ENCODE measurements at regions not wholly inside any gene's neighbourhood (a gene's known extent, or its start where the extent isn't known, plus 50 kb on each side); places are given as distances from the start of the nearest gene placed in this dataset.

DNA sequence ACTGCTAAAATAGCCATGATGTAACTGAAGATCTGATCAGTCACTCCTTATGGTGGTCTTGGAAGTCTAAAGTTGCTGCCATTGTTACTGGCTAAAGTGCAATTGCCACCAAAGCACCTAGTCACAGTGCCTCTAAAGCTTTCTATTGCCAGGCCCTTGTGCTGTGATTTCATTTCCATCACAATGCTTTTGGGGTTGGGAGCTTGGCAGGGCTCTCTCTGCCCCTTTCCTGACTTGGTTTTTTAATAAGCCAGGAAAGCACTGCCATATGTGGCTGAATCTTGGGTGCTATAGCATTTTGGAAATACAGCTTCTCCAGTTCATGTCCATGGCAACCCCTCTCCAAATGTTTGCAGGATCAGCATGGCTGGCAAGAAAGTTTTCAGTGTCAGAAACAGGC, 1712.4 kb upstream of the TENM3 start:
- Histone ChIP-seq H3K27me3 (no peaks in the 10 kb centered on the region), H3K27ac (no peak overlapping the region), H3K4me3 (ENCODE audit: low read depth in 1 of 2, low read length in 1 of 2) (no peak overlapping the region), H3K9me3 (no peaks in the 10 kb centered on the region), H3K36me3 (no peaks in the 10 kb centered on the region), H3K4me1 (ENCODE audit: control insufficient read depth in 1 of 2, insufficient read depth in 1 of 2, low read depth in 1 of 2, low read length in 1 of 2) (no peaks in the 10 kb centered on the region)
- TF ChIP-seq, protein P1, sequence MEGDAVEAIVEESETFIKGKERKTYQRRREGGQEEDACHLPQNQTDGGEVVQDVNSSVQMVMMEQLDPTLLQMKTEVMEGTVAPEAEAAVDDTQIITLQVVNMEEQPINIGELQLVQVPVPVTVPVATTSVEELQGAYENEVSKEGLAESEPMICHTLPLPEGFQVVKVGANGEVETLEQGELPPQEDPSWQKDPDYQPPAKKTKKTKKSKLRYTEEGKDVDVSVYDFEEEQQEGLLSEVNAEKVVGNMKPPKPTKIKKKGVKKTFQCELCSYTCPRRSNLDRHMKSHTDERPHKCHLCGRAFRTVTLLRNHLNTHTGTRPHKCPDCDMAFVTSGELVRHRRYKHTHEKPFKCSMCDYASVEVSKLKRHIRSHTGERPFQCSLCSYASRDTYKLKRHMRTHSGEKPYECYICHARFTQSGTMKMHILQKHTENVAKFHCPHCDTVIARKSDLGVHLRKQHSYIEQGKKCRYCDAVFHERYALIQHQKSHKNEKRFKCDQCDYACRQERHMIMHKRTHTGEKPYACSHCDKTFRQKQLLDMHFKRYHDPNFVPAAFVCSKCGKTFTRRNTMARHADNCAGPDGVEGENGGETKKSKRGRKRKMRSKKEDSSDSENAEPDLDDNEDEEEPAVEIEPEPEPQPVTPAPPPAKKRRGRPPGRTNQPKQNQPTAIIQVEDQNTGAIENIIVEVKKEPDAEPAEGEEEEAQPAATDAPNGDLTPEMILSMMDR (IDR thresholded peaks at IDR 0.05): no peak

- TF ChIP-seq, protein P1 (IDR thresholded peaks at IDR 0.05): no peak
- Histone ChIP-seq H3K4me1 (ENCODE audit: control insufficient read depth in 1 of 2, insufficient read depth in 1 of 2, low read depth in 1 of 2, low read length in 1 of 2) (no peaks in the 10 kb centered on the region), H3K36me3 (no peaks in the 10 kb centered on the region), H3K27ac (no peak overlapping the region), H3K9me3 (no peaks in the 10 kb centered on the region), H3K27me3 (no peaks in the 10 kb centered on the region), H3K4me3 (ENCODE audit: low read depth in 1 of 2, low read length in 1 of 2) (no peak overlapping the region)
Measured at GRCh38 chr4:180532691-180533090, 1710.5 kb upstream of the TENM3 start.

- no peaks in the 10 kb centered on the region for H3K9me3 ChIP-seq
- no peaks in the 10 kb centered on the region for H3K27me3 ChIP-seq
- no peaks in the 10 kb centered on the region for H3K36me3 ChIP-seq
- no peak overlapping the region for H3K4me3 ChIP-seq (ENCODE audit: low read depth in 1 of 2, low read length in 1 of 2)
- no peak overlapping the region for H3K27ac ChIP-seq
- no peaks in the 10 kb centered on the region for H3K4me1 ChIP-seq (ENCODE audit: control insufficient read depth in 1 of 2, insufficient read depth in 1 of 2, low read depth in 1 of 2, low read length in 1 of 2)
- TF ChIP-seq, protein P1 (IDR thresholded peaks at IDR 0.05): no peak
Measured at GRCh38 chr4:180538384-180539057, 1704.7 kb upstream of the TENM3 start.

- Histone ChIP-seq H3K9me3 (no peaks in the 10 kb centered on the region), H3K27ac (no peak overlapping the region), H3K4me1 (ENCODE audit: control insufficient read depth in 1 of 2, insufficient read depth in 1 of 2, low read depth in 1 of 2, low read length in 1 of 2) (no peaks in the 10 kb centered on the region), H3K36me3 (no peaks in the 10 kb centered on the region), H3K27me3 (no peaks in the 10 kb centered on the region), H3K4me3 (ENCODE audit: low read depth in 1 of 2, low read length in 1 of 2) (no peak overlapping the region)
- TF ChIP-seq, protein P1 (IDR thresholded peaks at IDR 0.05): no peak
Measured at GRCh38 chr4:180539284-180539683, 1703.9 kb upstream of the TENM3 start.

GRCh38 chr4:180541678-180542077, 1701.5 kb upstream of the TENM3 start:
- Histone ChIP-seq H3K36me3 (no peaks in the 10 kb centered on the region), H3K27me3 (no peaks in the 10 kb centered on the region), H3K9me3 (no peaks in the 10 kb centered on the region), H3K27ac (no peak overlapping the region), H3K4me1 (ENCODE audit: control insufficient read depth in 1 of 2, insufficient read depth in 1 of 2, low read depth in 1 of 2, low read length in 1 of 2) (no peaks in the 10 kb centered on the region), H3K4me3 (ENCODE audit: low read depth in 1 of 2, low read length in 1 of 2) (no peak overlapping the region)
- TF ChIP-seq, protein P1 (IDR thresholded peaks at IDR 0.05): no peak
